OCI-M2 (cell line): ENCODE measurements at regions not wholly inside any gene's neighbourhood (a gene's known extent, or its start where the extent isn't known, plus 50 kb on each side); places are given as distances from the start of the nearest gene placed in this dataset.

Experiments used
- DNase-seq: peaks from one replicate; lab custom pipeline; 2025; ENCODE audit not compliant: unreplicated experiment; lab: John Stamatoyannopoulos, UW

GRCh38 chr2:120807751-120808150 is 72.1 kb downstream of the GLI2 start:
- no peak for DNase-seq

- no peak for DNase-seq
Observed at GRCh38 chr2:120809151-120809550, 73.5 kb downstream of the GLI2 start.

- DNase-seq: no peak
Observed at GRCh38 chr2:120809609-120810440, 74.2 kb downstream of the GLI2 start.

GRCh38 chr2:120810639-120811038 is 75.0 kb downstream of the GLI2 start:
- no peak for DNase-seq

GRCh38 chr2:120812866-120813265 is 77.2 kb downstream of the GLI2 start:
- no peak for DNase-seq

GRCh38 chr2:120814352-120814751 is 78.7 kb downstream of the GLI2 start:
- no peak for DNase-seq

- no peak for DNase-seq
Observed at GRCh38 chr2:120815292-120815691, 79.6 kb downstream of the GLI2 start.

GRCh38 chr2:120817136-120817955 is 81.7 kb downstream of the GLI2 start:
- DNase-seq: no peak

GRCh38 chr2:120817956-120818325 is 82.3 kb downstream of the GLI2 start:
- DNase-seq: no peak

GRCh38 chr2:120818441-120818920 is 82.8 kb downstream of the GLI2 start:
- no peak for DNase-seq

GRCh38 chr2:120819720-120820210 is 84.1 kb downstream of the GLI2 start:
- DNase-seq: no peak

GRCh38 chr2:120820263-120820952 is 84.7 kb downstream of the GLI2 start:
- no peak for DNase-seq

GRCh38 chr2:120820953-120821279 is 85.2 kb downstream of the GLI2 start:
- DNase-seq: no peak

GRCh38 chr2:120821446-120822160 is 85.9 kb downstream of the GLI2 start:
- no peak for DNase-seq

GRCh38 chr2:120822933-120823332 is 87.3 kb downstream of the GLI2 start:
- no peak for DNase-seq

- no peak for DNase-seq
Observed at GRCh38 chr2:120823551-120823950, 87.9 kb downstream of the GLI2 start.

GRCh38 chr2:120824246-120824645 is 88.6 kb downstream of the GLI2 start:
- DNase-seq: no peak

- DNase-seq: no peak
Observed at GRCh38 chr2:120825370-120826259, 89.9 kb downstream of the GLI2 start.

GRCh38 chr2:120826260-120826648 is 90.6 kb downstream of the GLI2 start:
- no peak for DNase-seq
